ENCODE measurements at regions not wholly inside any gene's neighbourhood (a gene's known extent, or its start where the extent isn't known, plus 50 kb on each side); places are given as distances from the start of the nearest gene placed in this dataset.
"Not testable (repeated sequence)": the region's sequence is repeated elsewhere in the genome, so short reads cannot be mapped to it uniquely, and the experiment has no call there.

GRCh38 chrX:3803305-3803704 lies 89.9 kb upstream of the PRKX start:
- Histone ChIP-seq H3K9me3 (ENCODE audit: low read length) (no peaks in the 10 kb centered on the region), H3K79me2 (ENCODE audit: low read length) (no peaks in the 10 kb centered on the region), H3K4me2 (ENCODE audit: low read length) (no peak overlapping the region), H3K36me3 (ENCODE audit: low read depth, low read length) (no peaks in the 10 kb centered on the region), H3K4me3 (ENCODE audit: low read length) (no peak overlapping the region), H3K9me2 (replicated peaks; ENCODE audit: low read length) (no peaks in the 10 kb centered on the region), H3K9ac (ENCODE audit: low read length) (no peak overlapping the region), H2AFZ (ENCODE audit: low read length) (no peak overlapping the region), H3K4me1 (ENCODE audit: insufficient read depth, low read length) (no peaks in the 10 kb centered on the region), H3K27ac (ENCODE audit: low read length) (no peak overlapping the region), H3F3A (ENCODE audit: low read length, unreplicated experiment) (no peaks in the 10 kb centered on the region), H3K27me3 (ENCODE audit: low read length) (peaks cover 15% of the 10 kb centered on the region), H4K20me1 (ENCODE audit: low read length) (no peaks in the 10 kb centered on the region)
- POLR2A ChIA-PET (ENCODE audit: unreplicated experiment): no interaction called here
- intact Hi-C loops (cut with micrococcal nuclease): no loop called here
- CTCF ChIA-PET: no interaction called here
- TF ChIP-seq EZH2phosphoT487 (IDR thresholded peaks at IDR 0.05; ENCODE audit: borderline replicate concordance, low read length) (no peak), EZH2 (IDR thresholded peaks at IDR 0.05; ENCODE audit: low read length, unreplicated experiment) (no peak), CTCF (conservative IDR thresholded peaks at IDR 0.05; ENCODE audit: low read depth, low read length) (no peak)
- DNase-seq: no peak
- no TSS peak for BruUV-seq (replicated peaks)
- no peak for ATAC-seq

- intact Hi-C loops (cut with micrococcal nuclease); DNase-seq; H3K36me3 ChIP-seq (ENCODE audit: low read depth, low read length); ATAC-seq; H3F3A ChIP-seq (ENCODE audit: low read length, unreplicated experiment); H3K4me2 ChIP-seq (ENCODE audit: low read length); H2AFZ ChIP-seq (ENCODE audit: low read length); H3K9ac ChIP-seq (ENCODE audit: low read length); BruUV-seq (replicated peaks); H3K4me3 ChIP-seq (ENCODE audit: low read length); H3K79me2 ChIP-seq (ENCODE audit: low read length); H3K4me1 ChIP-seq (ENCODE audit: insufficient read depth, low read length); POLR2A ChIA-PET (ENCODE audit: unreplicated experiment); H3K9me3 ChIP-seq (ENCODE audit: low read length); H3K27me3 ChIP-seq (ENCODE audit: low read length); H3K9me2 ChIP-seq (replicated peaks; ENCODE audit: low read length); H3K27ac ChIP-seq (ENCODE audit: low read length); CTCF ChIA-PET; H4K20me1 ChIP-seq (ENCODE audit: low read length): not testable (repeated sequence)
These were observed 82.0 kb upstream of the PRKX start for GRCh38 chrX:3795411-3795810.

- H3K4me2 ChIP-seq (ENCODE audit: low read length): no peak overlapping the region
- no peaks in the 10 kb centered on the region for H4K20me1 ChIP-seq (ENCODE audit: low read length)
- H3F3A ChIP-seq (ENCODE audit: low read length, unreplicated experiment): no peaks in the 10 kb centered on the region
- no peaks in the 10 kb centered on the region for H3K9me3 ChIP-seq (ENCODE audit: low read length)
- no TSS peak for BruUV-seq (replicated peaks)
- no peak overlapping the region for H3K9ac ChIP-seq (ENCODE audit: low read length)
- H3K27ac ChIP-seq (ENCODE audit: low read length): no peak overlapping the region
- H3K4me3 ChIP-seq (ENCODE audit: low read length): no peak overlapping the region
- POLR2A ChIA-PET (ENCODE audit: unreplicated experiment): no interaction called here
- H3K4me1 ChIP-seq (ENCODE audit: insufficient read depth, low read length): no peaks in the 10 kb centered on the region
- peaks cover 10% of the 10 kb centered on the region; the same call in 1 of the 2 replicates for H3K27me3 ChIP-seq (ENCODE audit: low read length)
- H2AFZ ChIP-seq (ENCODE audit: low read length): no peak overlapping the region
- no peak for TF ChIP-seq EZH2 (IDR thresholded peaks at IDR 0.05; ENCODE audit: low read length, unreplicated experiment)
- TF ChIP-seq EZH2phosphoT487 (IDR thresholded peaks at IDR 0.05; ENCODE audit: borderline replicate concordance, low read length): no peak
- TF ChIP-seq CTCF (conservative IDR thresholded peaks at IDR 0.05; ENCODE audit: low read depth, low read length): no peak
- ATAC-seq (no peak), DNase-seq (no peak)
- no peaks in the 10 kb centered on the region for H3K9me2 ChIP-seq (replicated peaks; ENCODE audit: low read length)
- H3K36me3 ChIP-seq (ENCODE audit: low read depth, low read length): no peaks in the 10 kb centered on the region
- no peaks in the 10 kb centered on the region for H3K79me2 ChIP-seq (ENCODE audit: low read length)
- CTCF ChIA-PET: no interaction called here
- intact Hi-C loops (cut with micrococcal nuclease): no loop called here
These were observed 78.0 kb upstream of the PRKX start for GRCh38 chrX:3791449-3791848.
